ENCODE measurements at regions not wholly inside any gene's neighbourhood (a gene's known extent, or its start where the extent isn't known, plus 50 kb on each side); places are given as distances from the start of the nearest gene placed in this dataset.
"Not testable (repeated sequence)": the region's sequence is repeated elsewhere in the genome, so short reads cannot be mapped to it uniquely, and the experiment has no call there.

DNA sequence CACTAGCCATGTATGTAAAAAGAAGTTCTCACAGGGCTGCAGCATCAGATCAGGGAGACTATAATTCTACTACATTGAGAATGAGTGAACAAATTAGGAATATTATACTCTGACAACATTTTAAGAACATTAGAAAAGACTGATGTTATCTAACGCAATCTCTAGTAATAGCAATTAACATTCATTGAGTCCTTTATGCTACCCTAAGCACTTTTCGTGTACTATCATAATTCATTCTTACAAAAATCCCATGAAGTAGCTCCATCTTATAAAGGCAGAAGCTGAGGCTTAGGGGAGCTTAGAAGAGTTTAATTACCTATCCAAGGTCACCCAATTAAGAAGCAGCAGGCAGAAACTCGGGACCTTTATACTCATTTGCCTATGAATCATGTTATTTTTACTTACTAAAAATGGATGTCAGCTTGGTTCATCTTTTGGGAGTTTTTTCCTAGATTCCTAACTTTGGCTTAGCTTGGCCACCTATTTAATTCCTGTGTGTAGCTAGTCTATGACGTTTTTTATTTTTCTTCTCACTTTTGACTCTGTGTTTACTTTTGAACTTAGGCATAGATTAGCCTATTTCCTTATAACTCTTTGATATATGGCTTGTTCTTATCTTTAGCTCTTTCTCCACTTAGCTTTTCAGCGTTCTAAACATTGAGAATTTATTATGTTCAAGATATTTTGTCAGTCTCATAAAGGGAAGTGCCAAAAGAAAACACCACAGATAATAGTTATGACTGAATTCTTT lies 333.5 kb upstream of the DCN start:
- DNase-seq (no peak), ATAC-seq (no peak)
- intact Hi-C loops (cut with DNase I): no loop called here

DNA sequence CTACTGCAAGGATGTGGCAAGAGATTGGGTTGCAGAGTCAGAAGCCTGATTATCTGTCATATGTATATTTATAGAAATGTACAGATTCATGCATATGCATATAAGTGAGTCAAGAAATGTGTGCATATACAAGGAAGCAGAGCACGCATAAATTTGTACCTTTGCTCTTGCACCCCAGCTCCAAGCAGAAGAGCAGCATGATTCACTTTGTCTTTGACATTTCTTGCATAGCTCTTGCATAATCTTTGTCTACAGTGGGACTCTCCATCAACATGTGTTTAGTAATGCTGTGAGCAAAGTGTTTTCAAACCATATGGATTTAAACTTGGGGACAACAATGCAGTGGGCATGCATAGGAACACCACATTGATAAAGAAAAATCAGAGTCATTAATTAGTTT lies 330.7 kb upstream of the DCN start:
- ATAC-seq (no peak), DNase-seq (no peak)
- intact Hi-C loops (cut with DNase I): no loop called here

DNA sequence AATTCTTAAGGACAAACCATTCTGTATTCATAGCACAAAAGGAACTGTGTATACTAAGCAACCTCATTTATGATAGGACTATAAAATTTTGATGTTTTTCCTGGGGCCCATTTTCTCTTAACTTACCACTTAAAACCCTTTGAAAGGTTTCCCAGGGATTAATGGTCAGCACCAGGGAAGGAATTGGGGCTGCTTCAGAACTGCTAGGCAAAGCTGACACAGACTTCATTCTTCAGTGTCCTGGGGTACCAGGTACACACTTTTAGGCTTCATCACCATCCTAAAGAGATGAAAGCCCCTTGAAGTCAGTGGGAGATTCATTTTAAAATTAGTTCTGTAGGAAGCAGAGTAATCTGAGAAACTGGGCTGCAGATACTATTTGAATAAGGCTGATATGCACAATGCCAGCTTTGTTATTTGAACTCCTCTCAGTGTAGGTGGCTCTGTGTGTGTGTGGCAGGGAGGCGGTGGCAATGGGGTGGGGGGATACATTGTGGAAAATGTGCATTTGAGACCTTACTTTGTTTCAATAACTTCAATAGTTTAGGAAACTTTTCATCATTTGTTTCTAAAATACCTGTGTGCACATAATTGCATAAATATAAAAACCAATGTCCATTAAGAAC lies 329.3 kb upstream of the DCN start:
- no peak for ATAC-seq
- intact Hi-C loops (cut with DNase I): no loop called here

DNA sequence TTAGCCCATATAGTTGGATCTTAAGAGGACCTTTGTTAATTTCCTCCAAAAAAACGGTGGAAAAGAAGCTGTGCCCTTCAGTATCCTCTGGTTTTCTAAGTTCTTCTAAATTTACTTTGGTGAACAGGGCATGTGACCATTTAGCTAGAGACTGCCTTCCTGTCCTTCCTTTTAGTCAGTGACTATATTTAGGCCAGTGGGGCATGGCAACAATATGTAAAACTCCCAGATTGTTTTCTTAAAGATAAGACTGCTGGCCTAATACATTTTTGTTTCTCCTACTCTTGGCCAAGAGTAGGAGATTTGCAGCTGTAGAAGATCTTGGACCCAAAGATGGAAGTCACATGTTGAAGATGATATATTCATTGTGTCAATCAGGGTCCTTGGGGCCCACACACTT lies 325.1 kb upstream of the DCN start:
- DNase-seq: no peak
- no peak for ATAC-seq
- intact Hi-C loops (cut with DNase I): no loop called here

More for the DNA sequence above, 329.3 kb upstream of the DCN start:
- no peak for DNase-seq

DNA sequence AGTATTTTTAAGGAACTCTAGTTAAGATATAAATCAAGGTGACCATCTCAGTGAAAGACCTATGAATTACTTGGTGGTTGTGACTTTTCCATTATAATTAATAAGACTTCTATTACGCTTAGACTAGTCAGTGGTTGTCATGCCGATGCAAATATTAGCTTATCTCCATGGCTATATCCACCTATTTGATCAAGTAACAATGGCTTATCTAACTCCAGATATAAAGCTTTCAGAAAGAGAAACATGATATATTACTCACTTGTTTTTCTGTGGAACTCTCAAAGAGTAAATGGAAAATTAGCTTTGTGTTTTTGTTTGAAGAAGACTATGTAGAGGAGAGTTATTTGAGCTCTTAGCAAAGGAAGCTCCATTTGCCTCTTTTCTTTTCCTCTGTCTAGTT lies 323.8 kb upstream of the DCN start:
- DNase-seq: no peak
- intact Hi-C loops (cut with DNase I): no loop called here
- no peak for ATAC-seq

DNA sequence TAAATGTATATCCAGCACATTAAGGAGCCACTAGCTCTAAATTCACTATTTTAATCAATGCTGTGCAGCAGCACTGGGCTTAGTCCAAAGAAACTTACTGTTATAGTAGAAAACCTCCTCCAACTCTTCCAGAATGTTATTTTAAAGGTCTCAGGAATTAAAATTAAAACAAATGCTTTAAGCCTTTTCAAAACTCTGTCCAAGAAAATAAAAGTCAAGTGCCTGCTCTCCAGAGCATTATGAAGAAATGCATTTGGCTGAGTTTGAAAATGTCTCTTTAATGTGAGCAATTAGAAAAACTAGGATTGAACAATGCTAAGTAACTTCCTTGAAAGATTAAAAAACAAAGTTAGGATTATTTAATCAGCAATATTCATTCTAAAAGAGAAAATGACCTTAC lies 322.4 kb upstream of the DCN start:
- ATAC-seq: no peak
- no peak for DNase-seq
- intact Hi-C loops (cut with DNase I): no loop called here

DNA sequence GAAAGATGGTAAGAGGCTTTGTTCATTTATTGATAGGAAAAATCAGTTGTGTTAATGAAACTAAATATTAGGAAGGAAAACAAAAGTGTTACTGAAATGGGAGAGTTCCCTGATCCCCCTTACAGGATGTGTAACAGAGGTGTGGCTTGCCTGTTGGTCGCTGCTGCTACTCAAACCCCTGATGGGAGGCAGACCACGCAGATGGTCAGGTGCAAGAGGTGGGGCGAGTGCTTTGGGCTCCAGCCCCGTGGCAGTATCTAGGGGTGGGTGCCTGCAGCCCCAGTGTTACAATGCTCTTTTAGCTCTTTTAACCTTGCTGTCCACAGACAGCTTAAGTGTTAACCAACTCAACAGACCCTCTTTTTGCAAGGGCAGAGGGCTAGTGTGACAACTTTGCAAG lies 319.6 kb upstream of the DCN start:
- DNase-seq (no peak), ATAC-seq (no peak)
- intact Hi-C loops (cut with DNase I): no loop called here

DNA sequence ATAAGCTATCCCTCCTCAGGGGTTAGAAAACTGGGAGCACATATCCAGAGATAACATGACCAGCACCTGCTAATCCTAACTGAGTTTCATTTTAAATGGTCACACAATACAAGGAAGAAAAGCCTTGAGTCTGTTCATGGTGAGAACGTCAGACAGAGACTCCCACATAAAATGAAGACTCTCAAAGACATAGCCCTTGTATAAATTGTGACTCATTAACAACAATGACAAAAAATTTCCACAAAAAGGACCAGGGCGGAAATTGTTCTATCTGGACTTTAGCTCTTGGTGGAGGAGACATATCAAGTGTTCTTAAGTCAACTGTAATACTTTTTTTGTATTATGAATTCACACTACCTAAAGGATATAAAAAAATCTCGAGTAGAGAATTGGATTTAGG lies 313.7 kb upstream of the DCN start:
- intact Hi-C loops (cut with DNase I): no loop called here
- no peak for DNase-seq
- ATAC-seq: no peak

DNA sequence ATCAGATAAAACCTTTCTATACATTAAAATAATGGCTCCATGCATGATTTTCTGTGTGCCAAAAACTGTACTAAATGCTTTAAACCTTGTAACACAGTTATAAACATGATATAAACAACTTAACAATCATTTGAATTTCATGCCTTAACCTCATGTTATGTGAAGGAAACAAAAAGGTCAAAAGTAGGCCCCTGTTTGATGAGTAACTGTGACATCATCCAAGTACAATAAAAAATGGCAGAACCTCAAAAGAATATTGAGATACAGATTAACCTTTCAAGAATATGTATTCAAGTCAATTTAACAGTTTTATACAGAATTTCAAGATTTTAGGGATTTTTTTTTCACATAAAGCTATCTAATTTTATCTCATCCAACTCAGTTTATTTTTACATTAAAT lies 310.7 kb upstream of the DCN start:
- DNase-seq (no peak), ATAC-seq (no peak)
- intact Hi-C loops (cut with DNase I): no loop called here

DNA sequence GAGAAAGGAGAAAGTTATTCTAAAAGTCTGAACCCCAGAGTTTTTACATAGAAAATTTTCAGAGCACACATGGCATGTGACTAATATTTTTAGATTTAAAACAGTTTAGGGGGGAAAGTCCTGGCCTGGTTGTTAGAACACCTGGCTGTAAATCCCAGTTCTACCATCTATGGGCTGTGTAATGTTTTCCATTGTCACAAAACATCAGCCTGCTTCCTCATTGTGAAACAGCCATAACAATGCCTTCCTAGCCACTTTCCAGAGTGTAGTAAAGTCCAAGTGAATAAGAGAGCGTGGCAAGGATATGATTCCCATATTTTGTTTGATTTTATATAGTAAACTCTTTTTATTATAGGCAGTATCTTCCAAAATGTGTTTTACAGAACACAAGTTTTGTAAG lies 310.0 kb upstream of the DCN start:
- no peak for ATAC-seq
- intact Hi-C loops (cut with DNase I): no loop called here

DNA sequence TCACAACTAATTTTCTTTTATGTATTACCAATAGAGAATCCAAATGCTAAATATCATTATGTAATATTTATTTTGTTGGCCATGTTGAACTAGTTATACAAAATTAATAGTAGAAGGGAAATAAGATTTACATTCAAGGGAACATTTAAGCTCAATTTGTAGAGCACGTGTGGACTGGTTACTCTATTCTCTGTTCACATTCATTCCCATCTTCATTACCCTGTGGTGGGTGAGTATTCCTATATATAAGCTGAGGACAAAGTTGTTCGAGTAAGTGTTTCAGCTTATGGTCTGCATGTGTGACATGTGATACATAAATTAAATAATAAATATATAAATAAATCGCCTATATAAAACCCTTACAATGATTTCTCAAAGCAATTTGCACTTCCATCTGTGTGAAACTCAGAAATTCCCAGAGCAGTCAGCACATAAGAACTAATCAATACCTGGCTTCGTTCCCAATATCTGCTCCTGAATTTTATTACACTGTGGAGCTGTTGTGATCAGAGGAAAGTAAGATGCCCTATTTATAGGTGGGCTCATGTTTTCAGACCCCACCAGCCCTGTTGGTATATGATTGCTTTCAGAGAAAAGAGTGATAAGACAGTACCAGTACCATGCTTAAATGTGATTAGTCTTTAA lies 308.2 kb upstream of the DCN start:
- ATAC-seq (no peak), DNase-seq (no peak)
- intact Hi-C loops (cut with DNase I): no loop called here

More for the DNA sequence above, 310.0 kb upstream of the DCN start:
- no peak for DNase-seq

DNA sequence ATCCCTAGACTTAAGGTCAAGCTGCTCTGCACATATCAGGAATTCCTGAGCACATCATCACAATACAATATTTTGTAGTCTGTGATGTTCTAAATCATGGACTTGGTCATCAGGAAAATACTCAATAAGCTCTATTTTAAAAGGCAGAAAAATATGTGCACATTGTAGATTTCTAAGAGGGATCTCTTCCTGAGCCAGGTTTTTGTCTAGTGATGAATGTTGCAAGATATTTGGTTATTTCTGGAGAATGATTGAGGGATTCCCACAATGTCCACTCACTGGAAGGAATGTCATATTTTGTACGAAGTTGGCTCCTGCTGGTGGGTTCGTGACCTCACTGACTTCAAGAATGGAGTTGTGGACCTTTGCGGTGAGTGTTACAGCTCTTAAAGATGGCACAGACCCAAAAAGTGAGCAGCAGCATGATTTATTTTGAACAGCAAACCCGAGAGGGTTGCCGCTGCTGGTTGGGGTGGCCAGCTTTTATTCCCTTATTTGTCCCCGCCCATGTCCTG lies 300.9 kb upstream of the DCN start:
- ATAC-seq (no peak), DNase-seq (no peak)
- intact Hi-C loops (cut with DNase I): no loop called here

DNA sequence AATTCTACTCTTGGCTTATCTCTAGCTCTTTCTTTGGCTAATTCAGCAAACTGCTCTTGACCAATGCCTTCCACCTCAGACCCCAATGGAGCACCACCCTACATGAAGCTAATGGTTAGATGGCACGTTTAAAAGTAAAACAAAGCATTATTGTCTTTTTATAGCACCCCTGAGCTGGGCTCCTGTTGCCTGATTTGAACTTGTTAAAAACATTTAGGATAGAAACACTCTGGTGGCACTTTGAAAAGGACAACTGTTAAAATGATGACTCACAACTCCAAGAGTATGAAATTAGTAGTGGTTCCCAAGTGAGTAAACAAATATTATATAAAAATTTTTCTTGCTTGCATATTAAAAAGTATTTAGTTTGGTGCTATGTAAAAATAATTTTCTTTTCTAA lies 299.6 kb upstream of the DCN start:
- DNase-seq (no peak), ATAC-seq (no peak)
- intact Hi-C loops (cut with DNase I): no loop called here

DNA sequence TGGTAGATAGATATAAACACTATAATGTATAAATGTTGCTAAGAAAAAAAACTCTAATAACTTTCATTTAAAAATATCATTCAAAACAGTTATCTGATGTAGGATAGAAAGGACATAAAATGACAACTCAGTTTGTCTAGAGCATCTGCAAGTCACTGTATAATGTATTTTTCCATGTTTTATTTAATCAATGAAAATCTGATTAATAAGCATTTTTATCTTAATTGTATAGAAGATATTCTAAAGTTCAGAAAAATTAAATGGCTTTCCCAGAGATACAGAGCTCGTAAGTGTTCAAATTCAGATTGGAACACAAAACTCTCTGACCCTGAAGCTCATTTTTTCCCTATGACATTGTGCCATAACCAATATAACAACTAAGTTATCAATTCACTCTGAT lies 295.9 kb upstream of the DCN start:
- ATAC-seq (no peak), DNase-seq (no peak)
- intact Hi-C loops (cut with DNase I): no loop called here

DNA sequence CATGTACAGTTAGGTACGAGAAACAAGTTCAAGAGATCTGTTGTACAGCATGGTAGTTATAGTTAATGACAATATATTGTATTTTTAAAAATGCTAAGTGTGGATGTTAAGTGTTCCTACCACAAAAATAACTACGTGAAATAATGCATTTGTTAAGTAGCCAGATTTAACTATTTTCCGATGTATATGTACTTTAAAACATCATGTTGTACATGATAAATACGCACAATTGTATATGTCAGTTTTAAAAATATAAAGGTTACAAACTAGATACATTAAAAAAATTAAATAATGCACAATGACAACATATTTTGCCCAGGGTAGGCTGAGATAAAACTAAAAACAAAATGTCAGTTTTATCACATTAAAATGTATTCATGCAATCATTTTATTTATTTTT lies 285.1 kb upstream of the DCN start:
- intact Hi-C loops (cut with DNase I): no loop called here
- no peak for DNase-seq
- ATAC-seq: no peak

DNA sequence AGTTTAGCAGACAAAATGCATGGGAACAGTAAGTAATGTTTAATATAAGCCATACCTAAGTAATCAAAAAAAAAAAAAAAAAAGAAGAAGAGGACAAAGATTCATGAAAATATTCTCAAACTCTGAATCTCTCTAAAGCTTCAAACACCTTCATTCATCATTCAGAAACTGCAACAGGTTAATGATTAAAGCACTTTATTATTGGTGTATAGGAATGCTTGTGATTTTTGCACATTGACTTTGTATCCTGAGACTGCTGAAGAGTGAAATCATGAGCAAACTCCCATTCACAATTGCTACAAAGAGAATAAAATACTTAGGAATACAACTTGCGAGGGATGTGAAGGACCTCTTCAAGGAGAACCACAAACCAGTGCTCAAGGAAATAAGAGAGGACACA lies 278.4 kb upstream of the DCN start:
- no peak for ATAC-seq

DNA sequence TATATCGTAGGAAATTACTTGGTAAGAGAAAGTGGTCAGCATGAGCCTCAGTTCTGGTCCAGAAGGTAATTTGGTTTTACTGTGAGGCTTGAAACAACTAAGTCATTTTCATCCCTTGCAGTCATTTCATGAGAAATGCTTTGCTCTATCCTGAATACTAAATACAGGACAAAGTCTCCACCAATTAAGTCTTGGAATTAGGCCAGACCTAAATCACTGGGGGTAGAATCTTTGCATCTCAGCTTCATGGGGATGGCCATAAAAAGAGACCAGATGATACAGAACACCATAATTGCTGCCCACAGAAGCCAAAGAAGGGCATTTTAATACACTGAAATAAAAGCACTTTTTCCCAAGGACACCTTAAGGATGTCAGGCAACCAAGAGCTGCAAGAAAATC lies 277.9 kb upstream of the DCN start:
- no peak for ATAC-seq
- intact Hi-C loops (cut with DNase I): no loop called here
- DNase-seq: no peak

More for the DNA sequence above, 278.4 kb upstream of the DCN start:
- intact Hi-C loops (cut with DNase I): no loop called here
- DNase-seq: no peak

DNA sequence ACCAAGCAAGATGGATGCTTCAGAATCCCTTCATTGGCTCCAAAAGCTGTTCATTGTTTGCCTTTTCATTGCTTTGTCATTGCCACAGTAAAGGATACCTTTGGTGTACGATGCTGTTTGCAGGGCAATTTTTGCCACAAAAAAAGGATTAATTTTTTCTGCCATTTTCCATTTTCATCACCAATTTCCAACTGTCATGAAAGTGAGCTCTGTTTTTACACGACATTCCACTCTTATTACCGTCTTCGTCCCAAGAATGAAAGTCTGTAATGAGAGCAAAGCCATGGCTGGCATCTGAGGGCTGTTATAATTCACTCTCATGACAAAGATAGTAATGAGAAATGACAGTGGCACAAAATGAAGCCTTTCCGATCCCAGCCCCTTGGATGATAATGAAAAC lies 272.7 kb upstream of the DCN start:
- DNase-seq (no peak), ATAC-seq (no peak)
- intact Hi-C loops (cut with DNase I): no loop called here

DNA sequence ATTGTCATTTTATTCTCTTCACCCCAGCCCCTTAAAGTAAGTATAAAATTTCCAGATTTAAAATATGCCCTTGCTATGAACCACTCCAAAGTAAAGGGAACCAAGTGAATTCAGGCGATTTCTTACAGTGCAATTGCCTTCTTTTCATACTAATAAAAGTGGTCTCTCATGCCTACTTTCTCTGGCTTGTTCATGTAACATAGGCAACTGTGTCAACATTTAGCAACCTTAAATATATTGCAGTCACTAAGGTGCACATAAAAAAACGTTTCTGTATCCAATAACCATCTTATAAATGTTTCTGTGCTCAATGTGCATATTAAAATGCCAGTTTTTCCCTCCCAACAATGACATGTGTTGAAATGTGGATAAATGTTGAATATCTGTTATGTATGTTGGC lies 271.6 kb upstream of the DCN start:
- no peak for DNase-seq
- ATAC-seq: no peak
- intact Hi-C loops (cut with DNase I): no loop called here

DNA sequence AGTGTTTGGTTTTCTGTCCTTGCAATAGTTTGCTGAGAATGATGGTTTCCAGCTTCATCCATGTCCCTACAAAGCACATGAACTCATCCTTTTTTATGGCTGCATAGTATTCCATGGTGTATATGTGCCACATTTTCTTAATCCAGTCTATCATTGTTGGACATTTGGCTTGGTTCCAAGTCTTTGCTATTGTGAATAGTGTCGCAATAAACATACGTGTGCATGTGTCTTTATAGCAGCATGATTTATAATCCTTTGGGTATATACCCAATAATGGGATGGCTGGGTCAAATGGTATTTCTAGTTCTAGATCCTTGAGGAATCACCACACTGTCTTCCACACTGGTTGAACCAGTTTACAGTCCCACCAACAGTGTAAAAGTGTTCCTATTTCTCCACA lies 269.8 kb upstream of the DCN start:
- DNase-seq; intact Hi-C loops (cut with DNase I); ATAC-seq: not testable (repeated sequence)
